GM12873 (cell line): ENCODE measurements at regions not wholly inside any gene's neighbourhood (a gene's known extent, or its start where the extent isn't known, plus 50 kb on each side); places are given as distances from the start of the nearest gene placed in this dataset.

Experiments
- TF ChIP-seq, protein P1 (sequence below): IDR thresholded peaks from 2 replicates; pipeline ENCODE4 v1.5.1; 2012; ENCODE audit warnings: low read depth, mild to moderate bottlenecking, moderate library complexity, low read length, control low read depth; ENCODE audit not compliant: insufficient read depth; ENCODE audit errors: missing control alignments

DNA sequence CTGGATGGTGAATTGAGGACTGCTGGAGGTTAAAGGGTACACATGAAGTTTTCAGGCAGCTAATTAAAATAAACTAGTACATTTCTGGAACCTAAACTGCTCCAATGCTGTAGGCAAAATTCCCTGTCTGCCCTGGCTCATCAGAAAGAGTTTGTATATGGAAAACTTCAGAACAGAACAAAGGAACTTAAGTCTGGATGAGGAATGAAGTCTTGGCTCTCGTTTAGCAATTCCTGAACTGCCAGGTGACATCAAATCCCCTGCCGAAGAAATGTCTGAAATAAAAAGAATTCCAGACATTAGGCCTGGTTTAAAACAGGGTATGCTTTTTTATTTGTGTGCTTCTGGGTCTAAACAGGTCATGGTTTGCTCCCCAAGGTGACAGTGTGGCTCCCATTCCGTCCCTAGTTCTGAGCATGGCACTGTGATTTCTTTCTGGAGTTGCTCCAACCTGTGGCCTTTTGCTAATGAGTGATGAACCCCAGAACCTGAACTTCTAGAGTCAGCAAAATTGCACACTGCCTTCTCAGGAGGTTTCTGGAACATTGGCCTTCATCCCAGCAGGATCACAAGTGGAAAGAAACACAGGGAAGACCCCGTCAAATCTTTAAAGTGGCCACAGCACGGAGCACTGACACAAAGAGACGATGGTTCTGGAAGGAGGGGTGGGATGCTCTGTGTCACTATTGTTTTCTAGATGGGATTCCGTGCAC lies 129.4 kb upstream of the NAA20 start:
- TF ChIP-seq, protein P1, sequence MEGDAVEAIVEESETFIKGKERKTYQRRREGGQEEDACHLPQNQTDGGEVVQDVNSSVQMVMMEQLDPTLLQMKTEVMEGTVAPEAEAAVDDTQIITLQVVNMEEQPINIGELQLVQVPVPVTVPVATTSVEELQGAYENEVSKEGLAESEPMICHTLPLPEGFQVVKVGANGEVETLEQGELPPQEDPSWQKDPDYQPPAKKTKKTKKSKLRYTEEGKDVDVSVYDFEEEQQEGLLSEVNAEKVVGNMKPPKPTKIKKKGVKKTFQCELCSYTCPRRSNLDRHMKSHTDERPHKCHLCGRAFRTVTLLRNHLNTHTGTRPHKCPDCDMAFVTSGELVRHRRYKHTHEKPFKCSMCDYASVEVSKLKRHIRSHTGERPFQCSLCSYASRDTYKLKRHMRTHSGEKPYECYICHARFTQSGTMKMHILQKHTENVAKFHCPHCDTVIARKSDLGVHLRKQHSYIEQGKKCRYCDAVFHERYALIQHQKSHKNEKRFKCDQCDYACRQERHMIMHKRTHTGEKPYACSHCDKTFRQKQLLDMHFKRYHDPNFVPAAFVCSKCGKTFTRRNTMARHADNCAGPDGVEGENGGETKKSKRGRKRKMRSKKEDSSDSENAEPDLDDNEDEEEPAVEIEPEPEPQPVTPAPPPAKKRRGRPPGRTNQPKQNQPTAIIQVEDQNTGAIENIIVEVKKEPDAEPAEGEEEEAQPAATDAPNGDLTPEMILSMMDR = no peak

DNA sequence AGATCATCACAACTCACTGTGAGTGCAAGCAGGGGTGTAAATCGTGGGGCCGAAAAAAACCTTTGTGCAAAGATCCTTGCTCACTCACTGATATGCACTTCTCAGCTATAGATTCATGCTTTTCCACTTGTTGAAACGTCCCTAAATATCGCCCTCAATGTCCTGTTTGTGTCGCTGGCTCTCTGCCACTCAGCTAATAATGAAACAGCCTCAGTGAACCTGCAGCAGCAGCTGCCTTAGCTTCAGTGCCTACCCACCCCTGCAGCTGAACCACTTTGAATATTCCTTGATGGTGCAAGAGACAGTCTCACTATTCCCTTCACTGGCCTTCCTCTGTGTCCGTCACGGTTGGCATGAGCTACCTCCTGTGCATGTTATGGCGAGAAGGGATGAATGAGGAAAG lies 128.9 kb upstream of the NAA20 start:
- TF ChIP-seq, protein P1 = no peak

DNA sequence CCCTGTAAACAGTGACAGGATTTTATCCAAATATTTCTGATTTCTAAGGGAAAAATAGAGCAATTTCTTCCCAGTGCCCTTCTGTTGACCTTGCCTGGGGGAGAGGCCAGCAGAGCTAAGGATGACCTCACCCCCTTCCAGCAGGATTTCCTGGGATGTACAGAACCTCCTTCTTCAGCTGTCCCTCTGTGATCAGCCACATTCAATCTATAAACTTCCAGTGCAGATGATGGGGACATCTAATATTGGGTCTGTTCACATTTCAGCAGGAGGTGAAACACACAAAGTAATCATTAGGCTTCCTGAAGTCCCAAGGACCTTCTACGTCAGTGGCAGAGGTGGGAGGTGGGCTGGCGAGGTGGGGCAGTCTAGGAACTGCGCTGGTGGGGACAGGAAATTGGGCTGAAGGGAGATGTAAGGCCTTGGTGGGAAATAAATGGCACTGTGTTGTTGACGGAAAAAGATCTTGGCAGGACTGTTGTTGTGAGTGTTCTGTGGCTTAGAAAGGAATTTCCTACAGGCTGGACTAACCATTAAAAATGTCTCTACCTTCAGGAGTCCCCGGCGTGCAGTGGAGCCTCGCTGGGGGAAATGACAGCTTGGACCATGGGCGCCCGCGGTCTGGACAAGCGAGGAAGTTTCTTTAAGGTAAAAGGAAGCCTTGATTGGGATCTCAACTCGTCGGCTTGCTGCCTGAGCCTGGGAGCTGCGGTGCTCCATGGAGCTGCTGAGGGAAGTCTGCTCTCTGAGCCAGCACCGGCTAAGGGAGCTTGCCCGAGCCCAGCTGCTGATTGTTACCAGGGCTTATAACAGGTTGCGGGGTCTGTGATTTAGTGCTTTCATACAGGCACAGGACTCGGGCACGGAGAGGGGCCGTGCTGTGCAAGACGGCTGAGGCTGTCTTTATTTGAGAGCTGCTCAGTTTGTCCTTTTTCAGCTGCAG lies 127.9 kb upstream of the NAA20 start:
- TF ChIP-seq, protein P1 = no peak

DNA sequence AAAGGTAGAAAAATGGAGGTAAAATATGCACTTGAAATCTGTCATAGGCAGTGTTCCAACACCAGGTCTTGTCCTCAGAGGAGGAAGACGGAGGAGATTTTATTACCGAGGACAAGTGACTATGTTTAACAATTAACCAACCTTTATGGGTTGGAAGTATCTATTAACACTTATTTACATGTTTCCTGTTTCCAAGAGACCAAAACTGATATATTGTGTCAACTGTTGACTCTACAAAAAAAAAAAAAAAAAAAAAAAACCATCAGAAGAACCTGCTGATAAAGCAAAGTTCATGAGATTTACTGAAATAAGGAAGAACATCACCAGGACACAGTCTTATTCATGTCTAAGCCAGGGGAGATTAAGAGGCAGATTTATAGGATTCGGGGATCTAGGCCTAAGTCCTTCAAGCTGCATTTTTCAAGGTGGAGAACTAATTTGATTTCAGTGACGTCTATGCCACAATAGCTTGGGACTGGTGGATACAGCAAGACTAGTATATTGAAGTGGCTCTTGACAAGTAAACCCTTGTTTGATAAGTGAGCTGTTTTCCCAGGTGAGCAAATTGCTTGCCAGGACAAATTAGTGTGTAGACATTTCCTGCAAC lies 126.6 kb upstream of the NAA20 start:
- TF ChIP-seq, protein P1 = no peak

DNA sequence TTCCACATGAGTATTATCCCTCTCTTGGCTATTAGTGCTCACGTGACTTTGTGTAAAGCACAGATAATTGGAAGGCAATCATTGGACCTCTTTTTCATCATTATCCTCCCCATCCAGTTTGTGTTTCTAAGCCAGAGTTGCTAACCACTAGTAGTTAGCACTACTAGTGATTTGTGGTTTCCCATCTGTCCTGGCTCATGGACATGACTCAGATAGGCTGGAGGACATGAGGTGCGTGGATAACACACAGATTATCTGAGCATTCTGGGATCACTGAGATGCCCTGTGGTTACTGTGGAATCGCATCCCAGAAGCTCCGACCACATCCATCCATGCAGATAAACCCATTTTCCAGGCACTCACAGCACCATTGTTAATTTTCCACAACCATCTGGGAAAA lies 123.8 kb upstream of the NAA20 start:
- TF ChIP-seq, protein P1 = no peak

DNA sequence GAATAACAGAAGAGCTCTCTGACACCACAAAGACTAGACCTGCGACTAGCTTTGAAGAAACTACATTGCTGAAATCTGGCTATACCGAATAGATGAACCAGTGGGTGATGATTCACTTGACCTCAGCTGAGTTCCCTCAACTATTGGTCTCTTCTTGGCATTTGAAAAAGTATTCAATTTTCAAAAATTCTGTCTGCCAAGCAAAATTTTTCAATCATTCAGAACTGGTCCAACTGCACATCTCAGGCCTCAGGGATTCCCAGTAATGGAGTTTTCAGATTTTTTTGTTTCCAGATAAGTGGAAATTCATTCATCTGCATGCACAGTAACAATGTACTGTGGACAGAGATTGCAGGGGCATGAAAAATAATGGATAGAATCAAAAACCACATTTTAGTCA lies 121.4 kb upstream of the NAA20 start:
- TF ChIP-seq, protein P1 = no peak

DNA sequence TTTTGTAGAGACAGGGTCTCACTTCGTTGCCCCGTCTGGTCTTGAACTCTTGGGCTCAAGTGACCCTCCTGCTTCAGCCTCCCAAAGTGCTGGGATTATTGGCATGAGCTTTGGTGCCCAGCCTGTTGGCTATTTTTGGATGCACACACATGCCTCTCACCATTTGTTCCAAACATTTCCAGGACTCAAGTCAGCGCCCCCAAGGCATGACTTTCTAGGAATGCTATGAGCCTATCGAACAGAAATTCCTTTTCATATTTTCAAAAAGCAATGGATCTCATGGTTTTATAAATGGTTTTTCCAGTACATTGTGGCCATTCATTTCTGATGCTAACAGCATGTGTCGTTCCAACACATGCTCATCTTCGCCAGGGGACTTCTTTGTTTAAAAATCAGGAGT lies 119.3 kb upstream of the NAA20 start:
- TF ChIP-seq, protein P1 = no peak
